ENCODE measurements at regions not wholly inside any gene's neighbourhood (a gene's known extent, or its start where the extent isn't known, plus 50 kb on each side); places are given as distances from the start of the nearest gene placed in this dataset.
"Not testable (repeated sequence)": the region's sequence is repeated elsewhere in the genome, so short reads cannot be mapped to it uniquely, and the experiment has no call there.

GRCh38 chr9:100811643-100812042 lies 216.9 kb upstream of the PLPPR1 start:
- DNase-seq = no peak
- no peak overlapping the region for H3K4me3 ChIP-seq
- intact Hi-C loops (cut with DNase I) = no loop called here
- no peak overlapping the region for H3K27ac ChIP-seq
- H3K9me3 ChIP-seq = peaks cover 0 to 8% (median 0%) of the 10 kb centered on the region in 12 donors
- H3K36me3 ChIP-seq = no peaks in the 10 kb centered on the region
- H3K4me1 ChIP-seq = no peaks in the 10 kb centered on the region
- TF ChIP-seq POLR2A (IDR thresholded peaks at IDR 0.05) (no peak), CTCF (IDR thresholded peaks at IDR 0.05) (no peak)
- ATAC-seq = no peak
- H3K27me3 ChIP-seq = peaks cover 0 to 3% (median 0%) of the 10 kb centered on the region in 9 donors
- 81 to 95% (median 88%) methylated on average over 3 of the region's 3 CpGs for WGBS, 4 donors

GRCh38 chr9:100813871-100814270 lies 214.7 kb upstream of the PLPPR1 start:
- no peaks in the 10 kb centered on the region for H3K36me3 ChIP-seq
- peaks cover 0 to 13% (median 0%) of the 10 kb centered on the region in 12 donors for H3K9me3 ChIP-seq
- TF ChIP-seq CTCF (IDR thresholded peaks at IDR 0.05) = no peak
- no peak for TF ChIP-seq POLR2A (IDR thresholded peaks at IDR 0.05)
- no peak for DNase-seq
- H3K4me1 ChIP-seq = no peaks in the 10 kb centered on the region
- ATAC-seq = no peak
- intact Hi-C loops (cut with DNase I) = no loop called here
- H3K27ac ChIP-seq = no peak overlapping the region
- 40 to 77% (median 66%) methylated on average over 1 to 2 of the region's 2 CpGs for WGBS, 4 donors
- H3K4me3 ChIP-seq = no peak overlapping the region
- peaks cover 0 to 3% (median 0%) of the 10 kb centered on the region in 9 donors for H3K27me3 ChIP-seq

GRCh38 chr9:100819980-100820379 lies 208.5 kb upstream of the PLPPR1 start:
- no peaks in the 10 kb centered on the region for H3K4me1 ChIP-seq
- no peak overlapping the region for H3K4me3 ChIP-seq
- H3K36me3 ChIP-seq = no peaks in the 10 kb centered on the region
- intact Hi-C loops (cut with DNase I) = no loop called here
- H3K27ac ChIP-seq = no peak overlapping the region
- H3K9me3 ChIP-seq = peaks cover 0 to 5% (median 0%) of the 10 kb centered on the region in 12 donors
- DNase-seq (no peak), ATAC-seq (no peak)
- no peaks in the 10 kb centered on the region for H3K27me3 ChIP-seq
- WGBS, 4 donors = 75 to 84% (median 81%) methylated on average over 2 of the region's 2 CpGs
- TF ChIP-seq POLR2A (IDR thresholded peaks at IDR 0.05) (no peak), CTCF (IDR thresholded peaks at IDR 0.05) (no peak)

GRCh38 chr9:100833035-100833434 lies 195.5 kb upstream of the PLPPR1 start:
- WGBS, 4 donors = 93 to 95% (median 93%) methylated on average over 8 of the region's 8 CpGs
- H3K9me3 ChIP-seq; H3K27me3 ChIP-seq; H3K4me1 ChIP-seq; ATAC-seq; DNase-seq; H3K36me3 ChIP-seq; H3K4me3 ChIP-seq; intact Hi-C loops (cut with DNase I); H3K27ac ChIP-seq: not testable (repeated sequence)

- Histone ChIP-seq H3K9me3 (no peaks in the 10 kb centered on the region), H3K27me3 (no peaks in the 10 kb centered on the region), H3K4me1 (no peaks in the 10 kb centered on the region), H3K36me3 (no peaks in the 10 kb centered on the region), H3K4me3 (no peak overlapping the region), H3K27ac (no peak overlapping the region)
- DNase-seq (no peak), ATAC-seq (no peak)
- intact Hi-C loops (cut with DNase I) = no loop called here
- no peak for TF ChIP-seq POLR2A (IDR thresholded peaks at IDR 0.05)
- TF ChIP-seq CTCF (IDR thresholded peaks at IDR 0.05) = no peak
- WGBS, 4 donors = 32 to 38% (median 37%) methylated on average over 2 of the region's 2 CpGs
Measured at GRCh38 chr9:100838857-100839256, 189.7 kb upstream of the PLPPR1 start.

Measured in heart left ventricle (tissue), 16 donors.